Stimulated activated CD8-positive, alpha-beta memory T cell treated with anti-CD3 and anti-CD28 coated beads, Interleukin-7, amount 100 ng/mL, for 48 hours (primary cell): ENCODE measurements at regions not wholly inside any gene's neighbourhood (a gene's known extent, or its start where the extent isn't known, plus 50 kb on each side); places are given as distances from the start of the nearest gene placed in this dataset.

Experiments used
- DNase-seq, 2 donors: peaks; one replicate each; pipeline ENCODE4 v3.0.0-alpha.2; 2020; ENCODE audit warnings: low read depth in 1 of 2; ENCODE audit errors: extremely low read depth in 1 of 2

DNA sequence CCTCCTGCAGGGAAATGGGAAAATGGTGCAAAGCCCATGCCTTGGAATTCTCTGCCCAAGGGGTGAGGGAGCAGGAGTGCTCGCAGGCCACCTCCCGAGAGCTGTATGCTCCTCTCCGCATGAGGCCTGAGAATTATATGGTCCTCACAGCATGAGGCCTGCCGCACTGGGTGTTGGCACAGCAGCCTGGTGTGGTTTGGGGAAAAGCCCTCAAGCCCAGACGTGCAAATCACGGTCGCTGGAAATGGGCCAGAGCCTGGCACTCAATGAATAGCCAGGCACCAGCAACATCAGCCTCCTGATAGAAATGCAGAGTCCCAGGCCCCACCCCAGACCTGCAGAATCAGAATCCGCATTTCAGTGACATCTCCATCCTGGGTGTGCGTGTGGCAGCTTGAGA lies 156.4 kb upstream of the FOXF1 start:
- no peak for DNase-seq

DNA sequence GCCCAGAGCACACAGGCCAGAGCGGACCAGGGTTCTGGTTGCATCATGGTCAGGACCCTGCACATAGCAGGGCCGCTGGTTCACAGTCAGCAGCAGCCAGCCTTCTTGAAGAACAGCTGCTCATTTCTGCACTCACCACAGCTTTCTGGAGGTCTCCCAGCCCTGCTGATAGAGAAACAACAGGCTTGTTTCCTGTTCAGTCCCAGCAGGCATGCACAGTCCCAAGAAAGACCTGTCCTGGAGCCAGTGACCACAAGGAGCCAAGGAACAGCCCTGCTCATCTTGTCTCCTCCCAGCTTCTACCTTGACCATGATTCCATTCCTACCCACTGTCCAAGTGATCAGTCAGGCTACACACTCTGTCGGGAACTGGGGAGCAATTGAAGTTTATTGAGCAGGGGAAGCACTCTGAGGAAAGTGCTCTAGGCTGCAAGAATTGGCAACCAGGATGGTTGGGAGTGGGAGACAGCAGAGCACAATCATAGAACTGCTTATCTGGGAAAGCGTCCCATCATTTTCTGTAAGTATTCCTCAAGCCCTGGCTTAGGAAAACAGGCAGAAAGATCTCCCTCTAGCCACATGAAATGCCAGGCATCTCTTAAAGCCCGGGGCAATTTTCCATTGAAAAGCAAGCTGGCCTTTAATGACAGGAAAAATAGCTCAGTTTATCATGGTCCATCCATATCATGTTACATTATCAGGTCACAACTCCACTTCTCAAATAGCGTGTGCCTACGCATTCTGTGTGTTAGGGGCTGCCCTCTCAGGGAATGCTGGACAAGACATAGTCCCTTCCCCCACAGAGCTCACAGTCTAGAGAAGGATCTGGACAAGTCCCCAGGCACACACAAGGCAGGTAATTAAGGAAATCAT lies 155.4 kb upstream of the FOXF1 start:
- no peak for DNase-seq

- no peak for DNase-seq
These were observed 154.8 kb upstream of the FOXF1 start for GRCh38 chr16:86355531-86355930.

DNA sequence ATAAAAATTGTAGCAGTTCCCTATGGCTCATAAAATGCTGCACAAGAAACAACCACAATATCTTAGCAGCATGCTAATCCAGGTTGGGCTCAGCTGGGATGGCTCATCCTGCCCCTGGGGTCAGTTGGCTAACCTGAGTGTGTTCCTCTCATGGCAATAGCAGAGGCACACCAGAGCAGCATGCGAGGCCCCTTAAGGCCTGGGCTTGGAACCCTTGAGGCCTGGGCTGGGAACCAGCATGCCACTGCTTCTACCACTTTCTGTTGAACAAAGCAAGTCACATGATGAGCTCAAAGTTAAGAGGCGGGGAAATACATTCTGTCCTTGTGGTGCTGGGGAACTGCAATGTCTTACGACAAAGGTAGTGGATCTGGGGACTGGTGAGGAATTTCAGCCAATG lies 154.4 kb upstream of the FOXF1 start:
- DNase-seq: no peak

- no peak for DNase-seq
These were observed 153.5 kb upstream of the FOXF1 start for GRCh38 chr16:86356804-86357203.

- no peak for DNase-seq
These were observed 153.0 kb upstream of the FOXF1 start for GRCh38 chr16:86357303-86357702.

- DNase-seq: no peak
These were observed 152.4 kb upstream of the FOXF1 start for GRCh38 chr16:86357950-86358349.

DNA sequence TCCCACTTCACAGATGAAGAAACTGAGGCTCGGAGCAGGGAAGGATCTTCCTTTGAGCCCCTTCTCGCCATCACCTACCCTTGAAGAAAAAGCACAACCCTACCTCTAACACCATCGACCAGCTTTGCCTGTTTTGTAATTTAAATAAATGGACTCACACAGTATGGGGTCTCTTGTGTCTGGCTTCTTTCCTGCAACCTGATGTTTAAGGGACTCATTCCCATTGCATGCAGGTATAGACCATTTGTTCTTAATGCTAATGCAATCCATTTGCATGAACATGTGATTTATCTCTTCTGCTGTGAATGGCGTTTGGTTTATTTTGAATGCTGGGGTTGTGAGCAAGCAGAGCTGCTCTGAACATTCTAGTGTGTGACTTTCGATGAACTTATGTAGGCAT lies 150.8 kb upstream of the FOXF1 start:
- no peak for DNase-seq

DNA sequence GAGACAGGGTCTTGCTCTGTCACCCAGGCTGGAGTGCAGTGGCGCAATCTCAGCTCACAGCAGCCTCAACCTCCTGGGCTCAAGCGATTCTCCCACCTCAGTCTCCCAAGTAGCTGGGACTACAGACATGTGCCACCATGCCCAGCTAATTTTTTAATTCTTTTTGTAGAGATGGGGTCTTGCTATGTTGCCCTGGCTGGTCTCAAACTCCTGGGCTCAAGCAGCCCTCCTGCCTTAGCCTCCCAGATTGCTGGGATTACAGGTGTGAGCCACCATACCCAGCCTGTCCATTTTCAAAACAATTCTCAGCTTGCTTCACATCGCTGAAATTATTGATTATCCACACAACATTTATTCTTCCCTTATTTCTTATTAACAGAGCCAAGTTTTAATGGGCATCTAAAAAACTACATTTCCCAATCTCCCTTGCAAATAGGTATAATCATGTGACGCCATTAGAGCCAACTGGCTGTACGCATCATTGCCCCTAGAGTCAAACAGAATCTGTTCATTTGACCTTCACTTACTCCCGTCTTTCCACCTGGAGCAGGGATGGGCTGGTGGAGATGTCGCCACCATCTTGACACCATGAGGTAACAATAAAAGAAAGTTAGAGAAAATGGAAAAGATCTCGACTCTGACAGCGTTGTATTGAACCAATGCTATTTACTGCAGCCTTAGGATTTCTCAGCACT lies 148.0 kb upstream of the FOXF1 start:
- no peak for DNase-seq

GRCh38 chr16:86363057-86363490 lies 147.3 kb upstream of the FOXF1 start:
- DNase-seq: no peak

DNA sequence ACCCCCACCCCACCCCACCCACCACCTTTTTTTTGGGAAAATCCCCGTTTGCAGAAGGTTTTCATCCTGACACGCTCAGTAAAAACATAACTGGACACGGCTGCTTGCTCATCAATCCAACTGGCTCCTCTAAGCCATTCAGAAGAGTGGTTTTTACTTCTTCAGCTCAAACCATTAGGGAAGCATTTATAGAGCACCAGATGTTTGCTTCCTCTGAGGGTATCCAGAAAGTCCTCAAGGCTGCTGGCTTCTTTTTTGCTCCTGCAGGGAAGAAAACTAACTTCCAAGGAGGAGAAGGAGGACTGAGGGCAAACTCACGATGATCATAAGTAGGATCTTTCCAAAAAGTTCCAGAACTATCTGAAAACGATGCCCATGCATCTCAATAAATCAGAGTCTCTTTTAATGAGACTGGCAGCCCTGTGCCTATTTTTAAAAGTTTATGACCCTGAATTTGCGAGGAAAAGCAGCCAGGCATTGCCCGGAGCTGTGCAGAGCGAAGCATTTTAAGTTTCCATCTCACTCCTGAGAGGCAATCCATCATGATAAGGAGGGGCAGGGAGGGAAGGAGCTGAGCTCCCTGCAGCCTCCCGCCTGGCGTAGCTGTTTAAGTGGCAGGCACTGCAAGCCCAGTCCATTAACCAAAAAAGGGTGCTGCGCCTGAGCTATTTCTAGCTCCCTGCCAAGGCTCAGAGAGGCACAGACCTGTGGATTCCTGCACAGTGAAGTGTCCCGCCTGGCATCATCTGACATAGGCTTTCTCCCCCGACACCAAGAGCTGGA lies 146.3 kb upstream of the FOXF1 start:
- no peak for DNase-seq

DNA sequence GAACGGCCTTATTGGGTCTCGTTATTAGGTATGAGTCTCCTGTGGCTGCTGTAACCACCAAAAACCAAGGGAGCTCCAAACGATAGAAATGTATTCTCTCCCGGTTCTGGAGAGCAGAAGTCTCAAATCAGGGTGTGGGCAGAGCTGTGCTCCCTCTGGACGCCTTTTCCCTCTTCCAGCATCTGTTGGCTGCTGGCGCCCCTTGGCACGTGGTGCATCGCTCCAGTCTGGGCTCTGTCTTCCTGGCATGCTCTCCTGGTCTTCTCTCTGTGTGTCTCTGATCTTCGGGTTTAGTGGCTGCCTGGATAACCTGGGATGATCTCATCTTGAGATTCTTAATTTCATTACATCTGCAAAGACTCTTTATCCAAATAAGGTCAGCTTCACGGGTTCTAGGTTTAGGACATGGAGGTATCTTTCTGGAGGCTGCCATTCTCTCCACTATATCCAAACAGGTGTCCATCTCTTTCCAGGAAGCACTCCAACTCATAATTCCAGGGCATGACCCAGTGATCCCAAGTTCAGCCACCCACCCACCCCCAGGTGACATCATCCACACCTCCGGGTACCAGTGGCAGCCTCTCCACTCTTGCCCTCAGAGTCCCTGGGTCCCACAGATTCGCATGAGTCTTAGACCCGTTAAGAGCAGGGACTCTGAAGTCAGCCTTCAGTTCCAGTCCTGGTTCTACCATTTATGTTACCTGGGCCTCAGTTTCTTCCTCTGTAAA lies 145.5 kb upstream of the FOXF1 start:
- no peak for DNase-seq

- DNase-seq: no peak
These were observed 144.6 kb upstream of the FOXF1 start for GRCh38 chr16:86365513-86366273.

DNA sequence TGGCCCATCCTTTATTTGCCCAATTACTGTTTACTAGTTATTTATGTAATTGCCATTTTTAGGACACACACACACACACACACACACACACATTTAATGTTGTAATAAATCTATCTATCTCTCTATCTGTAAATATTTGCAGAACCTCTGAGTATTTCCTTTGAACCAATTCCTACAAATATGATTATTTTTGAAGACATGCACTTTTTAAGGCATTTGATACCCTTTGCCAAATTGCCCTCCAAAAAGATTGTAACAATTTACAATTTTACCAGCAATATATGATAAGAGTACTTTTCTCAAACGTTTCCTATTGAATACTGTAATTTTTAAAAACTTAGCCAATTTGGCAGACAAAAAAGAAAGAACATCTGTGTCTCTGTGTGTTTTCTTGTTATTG lies 143.8 kb upstream of the FOXF1 start:
- DNase-seq: no peak

DNA sequence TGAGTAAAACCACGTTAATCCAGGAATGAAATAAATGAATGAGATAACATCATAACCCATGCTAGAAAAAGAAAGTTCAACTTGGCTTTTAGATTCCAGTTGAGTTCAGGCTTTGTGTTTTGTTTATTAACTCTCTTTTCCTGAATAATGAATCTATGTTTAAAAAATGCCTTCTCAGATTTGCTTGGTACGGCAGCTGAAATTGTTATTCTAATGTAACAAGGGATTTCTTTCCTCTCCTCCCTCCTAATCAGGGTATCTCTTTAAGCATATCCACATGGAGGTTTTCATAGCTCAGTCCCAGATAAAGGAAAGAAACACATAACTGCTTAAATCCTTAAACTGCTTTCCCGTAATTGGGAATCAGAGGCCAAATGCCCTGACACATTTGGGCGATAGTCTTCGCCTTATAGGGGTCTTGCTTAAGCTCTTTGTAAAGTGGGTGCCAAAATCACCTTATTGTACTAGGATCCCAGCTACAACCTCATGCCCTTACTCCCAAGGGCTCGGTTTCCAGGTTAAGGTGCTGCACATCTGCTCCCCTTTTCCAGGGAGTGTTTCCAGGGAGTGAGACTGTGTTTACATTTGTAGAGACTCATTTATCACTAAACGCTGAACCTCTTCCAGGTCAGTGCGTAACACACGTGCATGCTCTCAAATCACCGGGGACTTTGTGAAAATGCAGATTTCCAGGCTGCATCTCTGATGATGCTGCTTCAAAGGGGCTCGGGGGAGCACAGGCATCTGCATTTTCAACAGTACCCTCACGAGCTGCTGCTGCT lies 142.8 kb upstream of the FOXF1 start:
- no peak for DNase-seq

DNA sequence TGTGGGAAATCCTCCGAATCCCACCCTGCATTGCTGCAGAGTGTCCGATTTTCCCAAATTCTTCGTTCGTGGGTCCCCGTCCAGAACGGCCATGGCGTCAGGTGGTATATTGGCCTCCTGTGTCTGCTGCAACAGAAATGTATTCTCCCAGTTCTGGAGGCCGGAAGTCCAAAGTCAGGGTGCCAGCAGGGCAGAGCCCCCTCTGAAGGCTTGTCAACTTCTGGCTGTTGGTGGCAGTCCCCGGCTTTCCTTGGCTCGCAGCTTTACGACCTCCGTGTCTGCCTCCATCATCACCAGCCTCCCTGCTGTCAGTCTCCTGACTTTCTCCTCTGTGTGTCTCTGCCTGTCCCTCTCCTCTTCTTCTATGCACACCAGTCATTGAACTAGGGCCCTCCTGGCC lies 142.1 kb upstream of the FOXF1 start:
- no peak for DNase-seq

GRCh38 chr16:86370062-86370461 lies 140.3 kb upstream of the FOXF1 start:
- DNase-seq: no peak

DNA sequence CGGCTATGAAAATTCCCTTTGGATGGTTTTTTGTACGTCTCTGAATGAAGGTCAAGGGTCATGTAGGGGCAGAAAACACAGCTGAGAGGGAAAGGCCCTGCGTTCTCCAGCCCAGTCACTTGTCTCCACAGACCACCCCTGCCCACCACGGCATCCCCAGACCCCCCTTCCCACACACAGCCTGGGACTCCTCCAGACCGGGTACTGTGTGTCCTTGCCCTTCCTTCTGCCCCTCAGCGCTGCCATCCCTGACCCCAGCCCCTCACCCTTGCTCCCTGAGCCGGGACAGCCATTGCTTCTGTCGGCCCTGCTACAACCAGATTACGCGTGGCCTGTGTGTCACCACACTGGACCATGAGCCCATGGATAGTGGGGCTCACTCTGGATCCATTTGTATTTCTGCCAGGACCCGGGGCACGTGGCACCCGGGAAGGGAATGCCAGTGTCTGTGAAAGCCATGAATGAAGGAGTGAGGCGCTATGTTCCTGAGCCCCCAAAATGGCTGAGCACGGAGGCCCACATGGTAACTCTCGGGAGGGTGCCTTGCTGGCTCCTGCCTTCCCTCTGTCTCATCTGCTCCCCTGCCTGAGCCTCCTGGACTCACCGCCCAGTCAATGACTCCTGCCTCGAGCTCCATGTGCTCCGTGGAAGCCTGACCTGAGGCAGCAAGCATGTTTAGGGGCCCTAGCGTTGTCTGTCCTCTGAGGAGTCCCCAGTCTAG lies 139.1 kb upstream of the FOXF1 start:
- no peak for DNase-seq

- DNase-seq: no peak
These were observed 138.1 kb upstream of the FOXF1 start for GRCh38 chr16:86372193-86372592.
